Ascending aorta (tissue), 2 donors: ENCODE measurements at regions not wholly inside any gene's neighbourhood (a gene's known extent, or its start where the extent isn't known, plus 50 kb on each side); places are given as distances from the start of the nearest gene placed in this dataset.

Source experiments
- DNase-seq, 2 donors: peaks; one replicate each; pipeline ENCODE4 v3.0.0-alpha.2; 2019; ENCODE audit warnings: low spot score in 2 of 2
- H3K27ac ChIP-seq, 2 donors: fragments of 200-600 bp; sonication (generic); one replicate each; pipeline ENCODE4 v1.5.1; 2016 to 2017; ENCODE audit warnings: mild to moderate bottlenecking in 1 of 2
- H3K27me3 ChIP-seq: fragments of 200-600 bp; sonication (generic); one replicate; pipeline ENCODE4 v1.5.1; 2017
- H3K36me3 ChIP-seq, 2 donors: fragments of 200-600 bp; sonication (generic); one replicate each; pipeline ENCODE4 v1.5.1; 2016
- H3K4me1 ChIP-seq, 2 donors: fragments of 200-600 bp; sonication (generic); one replicate each; pipeline ENCODE4 v1.5.1; 2016 to 2017; ENCODE audit warnings: mild to moderate bottlenecking in 1 of 2
- H3K4me3 ChIP-seq, 2 donors: fragments of 200-600 bp; sonication (generic); one replicate each; pipeline ENCODE4 v1.5.1; 2016 to 2017; ENCODE audit warnings: mild to moderate bottlenecking in 1 of 2
- H3K9me3 ChIP-seq, 2 donors: fragments of 200-600 bp; sonication (generic); one replicate each; pipeline ENCODE4 v1.5.1; 2016
- CTCF ChIP-seq, 3 experiments: fragments of 200-600 bp in 2 of 3; fragments of 450-650 bp in 1 of 3; sonication (generic) in 2 of 3; IDR thresholded peaks; one replicate each; pipeline ENCODE4 v1.5.1; 2016 to 2019; ENCODE audit warnings: antibody characterized with exemption in 3 of 3, mild to moderate bottlenecking in 1 of 3, moderate library complexity in 1 of 3
- intact Hi-C: fragments of 100-400 bp; cut with DNase I; formaldehyde crosslinking; loops from one replicate; pipeline ENCODE4 v1.15.1; 2023

GRCh38 chr2:140064243-140064642, 1284.1 kb upstream of the NXPH2 start:
- no peaks in the 10 kb centered on the region for H3K36me3 ChIP-seq
- no peak overlapping the region for H3K4me3 ChIP-seq
- H3K4me1 ChIP-seq = no peaks in the 10 kb centered on the region
- no peak for TF ChIP-seq CTCF (IDR thresholded peaks at IDR 0.05)
- no peak overlapping the region for H3K27ac ChIP-seq
- H3K9me3 ChIP-seq = no peaks in the 10 kb centered on the region
- intact Hi-C loops = no loop called here
- H3K27me3 ChIP-seq = no peaks in the 10 kb centered on the region
- DNase-seq = no peak

GRCh38 chr2:140063356-140063755, 1283.2 kb upstream of the NXPH2 start:
- no peak for DNase-seq
- intact Hi-C loops = no loop called here
- no peaks in the 10 kb centered on the region for H3K4me1 ChIP-seq
- H3K27ac ChIP-seq = no peak overlapping the region
- no peaks in the 10 kb centered on the region for H3K27me3 ChIP-seq
- H3K4me3 ChIP-seq = no peak overlapping the region
- TF ChIP-seq CTCF (IDR thresholded peaks at IDR 0.05) = no peak
- no peaks in the 10 kb centered on the region for H3K36me3 ChIP-seq
- no peaks in the 10 kb centered on the region for H3K9me3 ChIP-seq

- Histone ChIP-seq H3K4me1 (no peaks in the 10 kb centered on the region), H3K27ac (no peak overlapping the region), H3K27me3 (no peaks in the 10 kb centered on the region), H3K36me3 (no peaks in the 10 kb centered on the region), H3K9me3 (no peaks in the 10 kb centered on the region), H3K4me3 (no peak overlapping the region)
- DNase-seq = no peak
- intact Hi-C loops = no loop called here
- no peak for TF ChIP-seq CTCF (IDR thresholded peaks at IDR 0.05)
Measured at GRCh38 chr2:140061240-140061639, 1281.0 kb upstream of the NXPH2 start.

- Histone ChIP-seq H3K4me3 (no peak overlapping the region), H3K9me3 (no peaks in the 10 kb centered on the region), H3K36me3 (no peaks in the 10 kb centered on the region), H3K27ac (no peak overlapping the region), H3K4me1 (no peaks in the 10 kb centered on the region), H3K27me3 (no peaks in the 10 kb centered on the region)
- intact Hi-C loops = no loop called here
- TF ChIP-seq CTCF (IDR thresholded peaks at IDR 0.05) = no peak
- DNase-seq = no peak
Measured at GRCh38 chr2:140057928-140058327, 1277.7 kb upstream of the NXPH2 start.

- H3K9me3 ChIP-seq = no peaks in the 10 kb centered on the region
- no peak overlapping the region for H3K27ac ChIP-seq
- H3K27me3 ChIP-seq = no peaks in the 10 kb centered on the region
- intact Hi-C loops = no loop called here
- H3K4me1 ChIP-seq = no peaks in the 10 kb centered on the region
- no peak overlapping the region for H3K4me3 ChIP-seq
- TF ChIP-seq CTCF (IDR thresholded peaks at IDR 0.05) = no peak
- no peak for DNase-seq
- H3K36me3 ChIP-seq = no peaks in the 10 kb centered on the region
Measured at GRCh38 chr2:140041811-140042210, 1261.6 kb upstream of the NXPH2 start.

GRCh38 chr2:140041239-140041638, 1261.0 kb upstream of the NXPH2 start:
- no peak for DNase-seq
- H3K27ac ChIP-seq = no peak overlapping the region
- H3K4me3 ChIP-seq = no peak overlapping the region
- H3K4me1 ChIP-seq = no peaks in the 10 kb centered on the region
- H3K36me3 ChIP-seq = no peaks in the 10 kb centered on the region
- H3K9me3 ChIP-seq = no peaks in the 10 kb centered on the region
- intact Hi-C loops = no loop called here
- TF ChIP-seq CTCF (IDR thresholded peaks at IDR 0.05) = no peak
- H3K27me3 ChIP-seq = no peaks in the 10 kb centered on the region
